ENCODE measurements at regions not wholly inside any gene's neighbourhood (a gene's known extent, or its start where the extent isn't known, plus 50 kb on each side); places are given as distances from the start of the nearest gene placed in this dataset.

GRCh38 chr3:105923140-105923539 lies 54.3 kb upstream of the CBLB start:
- DNase-seq (ENCODE audit: extremely low read depth, low read depth), result no peak
- no peak for TF ChIP-seq CTCF (IDR thresholded peaks at IDR 0.05; ENCODE audit: low read depth, low read length, missing control alignments)

GRCh38 chr3:105927741-105928140 lies 58.9 kb upstream of the CBLB start:
- no peak for TF ChIP-seq CTCF (IDR thresholded peaks at IDR 0.05; ENCODE audit: low read depth, low read length, missing control alignments)
- H3K4me3 ChIP-seq (replicated peaks; ENCODE audit: low read depth, low read length), result no peak overlapping the region
- no peak for DNase-seq (ENCODE audit: extremely low read depth, low read depth)

More at GRCh38 chr3:105923140-105923539, 54.3 kb upstream of the CBLB start:
- H3K4me3 ChIP-seq (replicated peaks; ENCODE audit: low read depth, low read length), result no peak overlapping the region

GRCh38 chr3:105930733-105931132 lies 61.9 kb upstream of the CBLB start:
- no peak overlapping the region for H3K4me3 ChIP-seq (replicated peaks; ENCODE audit: low read depth, low read length)
- TF ChIP-seq CTCF (IDR thresholded peaks at IDR 0.05; ENCODE audit: low read depth, low read length, missing control alignments), result no peak
- DNase-seq (ENCODE audit: extremely low read depth, low read depth), result no peak

- DNase-seq (ENCODE audit: extremely low read depth, low read depth), result no peak
- no peak for TF ChIP-seq CTCF (IDR thresholded peaks at IDR 0.05; ENCODE audit: low read depth, low read length, missing control alignments)
- H3K4me3 ChIP-seq (replicated peaks; ENCODE audit: low read depth, low read length), result no peak overlapping the region
These were observed 62.7 kb upstream of the CBLB start for GRCh38 chr3:105931500-105931899.

- DNase-seq (ENCODE audit: extremely low read depth, low read depth), result no peak
- no peak for TF ChIP-seq CTCF (IDR thresholded peaks at IDR 0.05; ENCODE audit: low read depth, low read length, missing control alignments)
- H3K4me3 ChIP-seq (replicated peaks; ENCODE audit: low read depth, low read length), result no peak overlapping the region
These were observed 65.1 kb upstream of the CBLB start for GRCh38 chr3:105933871-105934270.

- DNase-seq (ENCODE audit: extremely low read depth, low read depth), result peak; percentile 7
- no peak for TF ChIP-seq CTCF (IDR thresholded peaks at IDR 0.05; ENCODE audit: low read depth, low read length, missing control alignments)
- H3K4me3 ChIP-seq (replicated peaks; ENCODE audit: low read depth, low read length), result no peak overlapping the region
These were observed 69.3 kb upstream of the CBLB start for GRCh38 chr3:105938101-105938500.

- TF ChIP-seq CTCF (IDR thresholded peaks at IDR 0.05; ENCODE audit: low read depth, low read length, missing control alignments), result no peak
- no peak overlapping the region for H3K4me3 ChIP-seq (replicated peaks; ENCODE audit: low read depth, low read length)
- no peak for DNase-seq (ENCODE audit: extremely low read depth, low read depth)
These were observed 70.0 kb upstream of the CBLB start for GRCh38 chr3:105938806-105939205.

Measured in HFF-Myc (cell line).